WERI-Rb-1 (cell line): ENCODE measurements at regions not wholly inside any gene's neighbourhood (a gene's known extent, or its start where the extent isn't known, plus 50 kb on each side); places are given as distances from the start of the nearest gene placed in this dataset.
"Not testable (repeated sequence)": the region's sequence is repeated elsewhere in the genome, so short reads cannot be mapped to it uniquely, and the experiment has no call there.

Experiments
- DNase-seq: peaks from one replicate; pipeline ENCODE4 v3.0.0-alpha.2; 2020
- H3K27ac ChIP-seq: fragments of 250-450 bp; sonication (Bioruptor Pico); 2 replicates; pipeline ENCODE4 v1.5.1; 2020; ENCODE audit warnings: mild to moderate bottlenecking, moderate library complexity
- H3K27me3 ChIP-seq: fragments of 250-450 bp; sonication (Bioruptor Pico); 2 replicates; pipeline ENCODE4 v1.5.1; 2021; ENCODE audit warnings: mild to moderate bottlenecking, low read depth, moderate library complexity; ENCODE audit not compliant: insufficient read depth, severe bottlenecking
- H3K36me3 ChIP-seq: fragments of 250-450 bp; sonication (Bioruptor Pico); 2 replicates; pipeline ENCODE4 v1.5.1; 2020; ENCODE audit warnings: mild to moderate bottlenecking, moderate library complexity
- H3K4me3 ChIP-seq: 2 replicates; pipeline ENCODE4 v1.5.1; 2011; ENCODE audit warnings: low read depth, mild to moderate bottlenecking, control low read depth, low read length
- H3K9me3 ChIP-seq: fragments of 250-450 bp; sonication (Bioruptor Pico); 2 replicates; pipeline ENCODE4 v1.5.1; 2021; ENCODE audit warnings: mild to moderate bottlenecking, moderate library complexity; ENCODE audit not compliant: severe bottlenecking
- TF ChIP-seq, protein P1 (sequence below): IDR thresholded peaks from 2 replicates; pipeline ENCODE4 v1.5.1; 2011; ENCODE audit warnings: low read depth, mild to moderate bottlenecking, control low read depth, inconsistent platforms, low read length

DNA sequence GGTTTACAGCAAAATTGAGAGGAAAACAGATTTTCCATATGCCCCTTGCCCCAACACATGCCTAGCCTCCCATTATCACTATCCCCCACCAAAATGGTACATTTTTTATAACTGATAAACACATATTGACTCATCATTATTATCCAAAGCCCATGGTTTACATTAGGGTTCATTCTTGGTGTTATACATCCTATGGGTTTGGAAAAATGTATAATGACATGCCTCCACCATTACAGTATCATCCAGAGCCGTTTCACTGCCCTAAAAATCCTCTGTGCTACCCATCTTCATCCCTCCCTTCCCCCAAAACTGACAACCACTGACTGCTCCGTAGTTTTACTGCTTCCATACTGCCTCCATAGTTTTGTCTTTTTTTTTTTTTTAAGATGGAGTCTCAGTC is 111.1 kb downstream of the ACTL7B start:
- TF ChIP-seq, protein P1, sequence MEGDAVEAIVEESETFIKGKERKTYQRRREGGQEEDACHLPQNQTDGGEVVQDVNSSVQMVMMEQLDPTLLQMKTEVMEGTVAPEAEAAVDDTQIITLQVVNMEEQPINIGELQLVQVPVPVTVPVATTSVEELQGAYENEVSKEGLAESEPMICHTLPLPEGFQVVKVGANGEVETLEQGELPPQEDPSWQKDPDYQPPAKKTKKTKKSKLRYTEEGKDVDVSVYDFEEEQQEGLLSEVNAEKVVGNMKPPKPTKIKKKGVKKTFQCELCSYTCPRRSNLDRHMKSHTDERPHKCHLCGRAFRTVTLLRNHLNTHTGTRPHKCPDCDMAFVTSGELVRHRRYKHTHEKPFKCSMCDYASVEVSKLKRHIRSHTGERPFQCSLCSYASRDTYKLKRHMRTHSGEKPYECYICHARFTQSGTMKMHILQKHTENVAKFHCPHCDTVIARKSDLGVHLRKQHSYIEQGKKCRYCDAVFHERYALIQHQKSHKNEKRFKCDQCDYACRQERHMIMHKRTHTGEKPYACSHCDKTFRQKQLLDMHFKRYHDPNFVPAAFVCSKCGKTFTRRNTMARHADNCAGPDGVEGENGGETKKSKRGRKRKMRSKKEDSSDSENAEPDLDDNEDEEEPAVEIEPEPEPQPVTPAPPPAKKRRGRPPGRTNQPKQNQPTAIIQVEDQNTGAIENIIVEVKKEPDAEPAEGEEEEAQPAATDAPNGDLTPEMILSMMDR, result no peak
- H3K36me3 ChIP-seq, result no peaks in the 10 kb centered on the region; the same call in 1 of the 2 replicates
- no peaks in the 10 kb centered on the region for H3K9me3 ChIP-seq
- no peak overlapping the region for H3K27ac ChIP-seq
- H3K4me3 ChIP-seq, result no peak overlapping the region
- DNase-seq, result no peak
- H3K27me3 ChIP-seq, result no peaks in the 10 kb centered on the region

DNA sequence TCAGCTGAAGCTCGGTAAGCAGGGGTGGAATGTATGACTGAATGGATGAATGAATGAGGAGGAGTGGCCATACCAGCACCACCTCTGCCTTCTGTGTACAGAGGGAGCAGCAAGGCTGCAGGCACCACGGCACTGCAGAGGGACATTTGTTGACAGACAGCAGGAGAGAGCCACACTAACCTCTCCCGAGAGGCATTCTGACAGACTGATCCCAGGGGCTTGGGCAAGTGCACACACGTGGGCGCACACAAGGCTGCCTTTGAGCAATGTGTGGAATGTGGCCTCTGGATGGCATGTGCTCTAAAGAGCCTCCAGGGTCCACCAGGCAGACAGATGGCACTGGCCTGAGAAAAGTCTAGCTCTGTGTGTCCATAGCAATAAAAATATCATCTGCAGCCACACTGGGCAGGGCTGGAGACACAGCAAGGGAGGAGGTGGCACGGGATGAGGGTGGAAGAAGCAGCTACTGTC is 111.8 kb downstream of the ACTL7B start:
- peak overlapping the region; percentile 53 for H3K27ac ChIP-seq
- TF ChIP-seq, protein P1, result no peak
- peak; percentile 51 for DNase-seq
- no peaks in the 10 kb centered on the region for H3K9me3 ChIP-seq
- no peaks in the 10 kb centered on the region; the same call in 1 of the 2 replicates for H3K36me3 ChIP-seq
- no peak overlapping the region for H3K4me3 ChIP-seq
- no peaks in the 10 kb centered on the region for H3K27me3 ChIP-seq

DNA sequence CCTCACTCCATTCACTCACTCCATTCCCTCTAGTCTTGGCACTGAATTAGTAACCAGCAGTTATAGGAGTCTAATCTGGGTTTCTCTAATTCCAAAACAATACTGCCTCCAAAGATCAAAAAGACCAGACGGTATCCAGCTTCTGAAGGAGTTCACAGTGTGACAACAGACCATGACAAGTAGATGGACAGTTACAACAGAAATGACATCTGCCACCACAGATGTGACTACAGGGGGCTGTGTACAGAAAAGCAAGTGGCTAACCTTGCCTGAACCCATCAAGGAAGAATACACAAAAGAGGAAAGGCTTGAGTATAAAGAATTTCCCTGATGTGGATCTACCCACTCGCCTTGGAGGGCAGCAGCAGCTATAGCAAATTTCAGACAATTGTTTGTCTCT is 112.4 kb downstream of the ACTL7B start:
- peak overlapping the region; percentile 53 for H3K27ac ChIP-seq
- TF ChIP-seq, protein P1, result no peak

DNA sequence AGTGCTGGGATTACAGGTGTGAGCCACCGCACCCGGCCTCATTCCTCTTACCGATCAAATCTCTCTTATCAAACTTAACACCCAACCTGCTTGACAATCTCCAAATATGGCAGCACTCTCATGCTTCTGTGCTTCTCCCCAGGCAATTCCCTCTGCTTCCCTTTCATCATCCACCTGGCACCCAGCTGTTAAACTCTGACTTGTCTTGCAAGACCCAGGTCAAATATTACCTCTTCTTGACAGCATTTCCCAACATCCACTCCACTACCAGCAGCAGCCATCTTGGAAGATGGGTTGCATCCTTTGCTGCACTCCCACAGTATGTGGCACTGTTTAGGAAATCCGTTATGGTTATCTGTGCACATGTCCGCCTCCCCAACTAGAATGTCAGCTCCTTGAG is 113.6 kb downstream of the ACTL7B start:
- Histone ChIP-seq H3K9me3 (no peaks in the 10 kb centered on the region), H3K4me3 (no peak overlapping the region), H3K36me3 (no peaks in the 10 kb centered on the region), H3K27me3 (no peaks in the 10 kb centered on the region), H3K27ac (no peak overlapping the region)
- no peak for DNase-seq
- TF ChIP-seq, protein P1, result no peak

More for the DNA sequence above, 112.4 kb downstream of the ACTL7B start:
- H3K36me3 ChIP-seq, result no peaks in the 10 kb centered on the region; the same call in 1 of the 2 replicates
- H3K9me3 ChIP-seq, result no peaks in the 10 kb centered on the region
- DNase-seq, result peak; percentile 67
- H3K4me3 ChIP-seq, result no peak overlapping the region
- H3K27me3 ChIP-seq, result no peaks in the 10 kb centered on the region

DNA sequence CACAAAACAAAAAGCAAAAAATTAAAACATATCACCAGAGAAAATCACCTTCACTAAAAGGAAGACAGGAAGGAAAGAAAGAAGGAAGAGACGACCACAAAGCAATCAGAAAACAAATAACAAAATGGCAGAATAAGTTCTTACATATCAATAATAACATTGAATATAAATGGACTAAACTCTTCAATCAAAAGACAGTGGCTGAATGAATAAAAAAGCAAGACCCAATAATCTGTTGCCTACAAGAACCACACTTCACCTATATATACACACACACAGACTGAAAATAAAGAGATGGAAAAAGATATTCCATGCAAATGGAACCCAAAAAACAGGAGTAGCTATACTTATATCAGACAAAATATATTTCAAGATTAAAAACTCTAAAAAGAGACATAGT is 124.5 kb downstream of the ACTL7B start:
- not testable (repeated sequence) for H3K27ac ChIP-seq, H3K4me3 ChIP-seq, H3K36me3 ChIP-seq, H3K27me3 ChIP-seq, H3K9me3 ChIP-seq, DNase-seq

DNA sequence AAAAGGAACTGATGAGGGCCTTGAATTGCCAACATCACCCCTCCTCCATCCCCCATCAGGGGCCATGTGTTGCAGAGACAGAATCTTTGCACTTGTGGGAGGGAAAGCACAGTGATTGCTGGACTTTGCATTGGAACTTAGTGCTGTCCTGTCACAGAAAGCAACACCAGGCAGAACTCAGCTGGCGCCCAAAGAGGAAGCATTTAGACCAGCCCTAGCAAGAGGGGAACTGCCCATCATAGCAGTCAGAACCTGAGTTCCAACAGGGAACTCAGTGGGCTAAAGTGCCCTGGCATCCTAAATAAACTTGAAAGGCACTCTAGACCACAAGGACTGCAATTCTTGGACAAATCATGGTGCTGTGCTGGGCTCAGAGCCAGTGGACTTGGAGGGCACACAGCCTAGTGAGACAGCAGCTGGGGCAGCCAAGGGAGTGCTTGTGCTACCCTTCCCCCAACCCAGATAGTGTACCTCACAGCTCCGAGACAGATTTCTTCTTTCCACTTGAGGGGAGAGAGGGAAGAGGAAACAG is 128.1 kb downstream of the ACTL7B start:
- no peaks in the 10 kb centered on the region for H3K27me3 ChIP-seq
- no peak overlapping the region for H3K4me3 ChIP-seq
- no peak overlapping the region for H3K27ac ChIP-seq
- H3K9me3 ChIP-seq, result no peaks in the 10 kb centered on the region
- DNase-seq, result no peak
- H3K36me3 ChIP-seq, result no peaks in the 10 kb centered on the region
- TF ChIP-seq, protein P1, result no peak
